SU-DHL-6 (cell line): ENCODE measurements at regions not wholly inside any gene's neighbourhood (a gene's known extent, or its start where the extent isn't known, plus 50 kb on each side); places are given as distances from the start of the nearest gene placed in this dataset.

Experiments used
- CTCF ChIP-seq: fragments of 200-600 bp; sonication (generic); IDR thresholded peaks from one replicate; pipeline ENCODE4 v1.5.1; 2017; ENCODE audit warnings: antibody characterized with exemption, mild to moderate bottlenecking, low read length, moderate library complexity; ENCODE audit not compliant: insufficient read depth, poor library complexity, severe bottlenecking
- EZH2phosphoT487 ChIP-seq: fragments of 200-600 bp; sonication (generic), shearing (Covaris generic); conservative IDR thresholded peaks from 2 replicates; pipeline ENCODE4 v1.6.1; 2018; ENCODE audit warnings: mild to moderate bottlenecking, antibody characterized with exemption, low read length, moderate library complexity, mixed read lengths

GRCh38 chr11:91952056-91952455 is 272.6 kb upstream of the FAT3 start:
- no peak for TF ChIP-seq CTCF
- no peak for TF ChIP-seq EZH2phosphoT487
